Spleen (tissue), 7 donors: ENCODE measurements at regions not wholly inside any gene's neighbourhood (a gene's known extent, or its start where the extent isn't known, plus 50 kb on each side); places are given as distances from the start of the nearest gene placed in this dataset.

Source experiments
- CTCF ChIP-seq, 11 experiments: fragments of 200-600 bp in 7 of 11; fragments of 450-650 bp in 4 of 11; sonication (generic) in 4 of 11; IDR thresholded peaks in 8 of 11; conservative IDR thresholded peaks in 3 of 11; 1 replicate in 7 of 11; 2 replicates in 4 of 11; pipeline versions ENCODE4 v1.4.0 to v1.8.0; 2016 to 2021; ENCODE audit warnings: antibody characterized with exemption in 11 of 11, inconsistent platforms in 4 of 11, mild to moderate bottlenecking in 1 of 11
- POLR2A ChIP-seq, 3 donors: fragments of 450-650 bp; IDR thresholded peaks; one replicate each; pipeline ENCODE4 v1.5.1; 2017; ENCODE audit warnings: antibody characterized with exemption in 3 of 3, mild to moderate bottlenecking in 1 of 3
- POLR2AphosphoS5 ChIP-seq, 3 donors: sonication (generic); formaldehyde crosslinking; IDR thresholded peaks; one replicate each; pipeline ENCODE4 v1.5.1; 2017; ENCODE audit warnings: antibody characterized with exemption in 3 of 3
- donor health status: DM: no; HTN: no; CAD: no; lungs with moderate emphysema.
- donor health status: DM: no; HTN: no; CAD: no.
- donor health status: DM: no; HTN: no; CAD: no.

- TF ChIP-seq CTCF (IDR thresholded peaks at IDR 0.05 in 8 of 11, conservative IDR thresholded peaks at IDR 0.05 in 3 of 11) (no peak), POLR2A (IDR thresholded peaks at IDR 0.05) (no peak), POLR2AphosphoS5 (IDR thresholded peaks at IDR 0.05) (no peak)
Measured at GRCh38 chr13:42398533-42398932, 126.6 kb downstream of the AKAP11 start.
